Spleen (tissue), 11 donors: ENCODE measurements at regions not wholly inside any gene's neighbourhood (a gene's known extent, or its start where the extent isn't known, plus 50 kb on each side); places are given as distances from the start of the nearest gene placed in this dataset.

ENCODE experiments used
- DNase-seq: peaks from one replicate; pipeline ENCODE4 v3.0.0-alpha.2; 2020
- H3K27ac ChIP-seq, 8 donors: fragments of 200-600 bp; sonication (generic) in 7 of 8; 1 replicate in 4 of 8; 2 replicates in 4 of 8; pipeline versions ENCODE4 v1.5.0 to v1.8.0; 2016 to 2021; ENCODE audit warnings: inconsistent platforms in 4 of 8, mild to moderate bottlenecking in 4 of 8, moderate library complexity in 1 of 8
- H3K27me3 ChIP-seq, 7 donors: fragments of 200-600 bp; sonication (generic) in 6 of 7; replicated peaks in 1 of 7; 1 replicate in 4 of 7; 2 replicates in 3 of 7; pipeline versions ENCODE4 v1.5.0 to v1.8.0; 2016 to 2021; ENCODE audit warnings: inconsistent platforms in 3 of 7, mild to moderate bottlenecking in 1 of 7
- H3K36me3 ChIP-seq, 6 donors: fragments of 200-600 bp; sonication (generic) in 5 of 6; 1 replicate in 4 of 6; 2 replicates in 2 of 6; pipeline versions ENCODE4 v1.5.0 to v1.8.0; 2016 to 2021; ENCODE audit warnings: inconsistent platforms in 2 of 6
- H3K4me1 ChIP-seq, 6 donors: fragments of 200-600 bp; sonication (generic) in 5 of 6; 1 replicate in 3 of 6; 2 replicates in 3 of 6; pipeline versions ENCODE4 v1.5.0 to v1.8.0; 2016 to 2021; ENCODE audit warnings: inconsistent platforms in 3 of 6
- H3K4me3 ChIP-seq, 8 donors: fragments of 200-600 bp; sonication (generic) in 7 of 8; 1 replicate in 4 of 8; 2 replicates in 4 of 8; pipeline versions ENCODE4 v1.5.0 to v1.8.0; 2016 to 2021; ENCODE audit warnings: inconsistent platforms in 4 of 8, mild to moderate bottlenecking in 4 of 8, moderate library complexity in 2 of 8
- H3K9me3 ChIP-seq, 8 donors: fragments of 200-600 bp; sonication (generic) in 7 of 8; 1 replicate in 4 of 8; 2 replicates in 4 of 8; pipeline versions ENCODE4 v1.5.0 to v1.8.0; 2016 to 2021; ENCODE audit warnings: inconsistent platforms in 4 of 8
- POLR2A ChIP-seq, 3 donors: fragments of 450-650 bp; IDR thresholded peaks; one replicate each; pipeline ENCODE4 v1.5.1; 2017; ENCODE audit warnings: antibody characterized with exemption in 3 of 3, mild to moderate bottlenecking in 1 of 3
- POLR2AphosphoS5 ChIP-seq, 3 donors: sonication (generic); formaldehyde crosslinking; IDR thresholded peaks; one replicate each; pipeline ENCODE4 v1.5.1; 2017; ENCODE audit warnings: antibody characterized with exemption in 3 of 3
- WGBS, 5 donors: extraction: QIAGEN DNeasy Blood & Tissue Kit in 3 of 5; methylation state at CpG; one replicate each; pipeline versions ENCODE4 v1.1.5 to v1.1.7; 2013 to 2018; 5-methylcytosine and 5-hydroxymethylcytosine counted together
- intact Hi-C: fragments of 100-400 bp; cut with DNase I; formaldehyde crosslinking; loops from one replicate; pipeline ENCODE4 v1.15.0; 2023; ENCODE audit warnings: low total_unique reads
- TF ChIP-seq, protein P1 (sequence below), 11 experiments: fragments of 200-600 bp in 7 of 11; fragments of 450-650 bp in 4 of 11; sonication (generic) in 4 of 11; IDR thresholded peaks in 8 of 11; conservative IDR thresholded peaks in 3 of 11; 1 replicate in 7 of 11; 2 replicates in 4 of 11; pipeline versions ENCODE4 v1.4.0 to v1.8.0; 2016 to 2021; ENCODE audit warnings: antibody characterized with exemption in 11 of 11, inconsistent platforms in 4 of 11, mild to moderate bottlenecking in 1 of 11
- donor health status: healthy with polysubstance abuse.
- donor health status: DM: no; HTN: no; CAD: no; lungs with moderate emphysema.
- donor health status: DM: no; HTN: no; CAD: no.
- donor health status: Bipolar disorder and iron deficiency.
- donor health status: healthy.
- donor health status: DM: no; HTN: no; CAD: no.
- donor health status: DM: yes; HTN: yes; CAD: no.

DNA sequence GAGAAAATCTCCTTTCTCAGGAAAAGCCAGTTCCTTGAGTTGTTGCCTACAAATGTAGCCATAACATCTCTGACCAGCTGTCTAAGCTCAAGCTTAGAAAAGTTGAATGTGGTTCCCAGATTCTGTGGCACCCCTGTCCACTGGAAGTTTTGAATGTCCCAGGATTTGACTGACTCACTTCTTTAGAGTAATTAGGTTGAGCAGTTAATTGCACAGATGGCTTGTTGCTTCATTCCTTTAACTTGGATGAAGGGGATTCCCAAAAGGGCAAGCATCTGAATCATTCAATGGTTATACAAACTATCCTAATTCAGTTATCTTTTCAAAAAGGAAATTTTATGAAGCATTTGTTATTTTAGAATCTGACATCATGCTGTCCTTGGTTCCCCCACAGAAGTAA lies 374.7 kb downstream of the LNPK start:
- Histone ChIP-seq H3K36me3 (no peaks in the 10 kb centered on the region), H3K4me3 (no peak overlapping the region), H3K27me3 (no peaks in the 10 kb centered on the region), H3K4me1 (no peaks in the 10 kb centered on the region), H3K27ac (no peak overlapping the region), H3K9me3 (no peaks in the 10 kb centered on the region)
- TF ChIP-seq POLR2A (IDR thresholded peaks at IDR 0.05) = no peak
- TF ChIP-seq, protein P1, sequence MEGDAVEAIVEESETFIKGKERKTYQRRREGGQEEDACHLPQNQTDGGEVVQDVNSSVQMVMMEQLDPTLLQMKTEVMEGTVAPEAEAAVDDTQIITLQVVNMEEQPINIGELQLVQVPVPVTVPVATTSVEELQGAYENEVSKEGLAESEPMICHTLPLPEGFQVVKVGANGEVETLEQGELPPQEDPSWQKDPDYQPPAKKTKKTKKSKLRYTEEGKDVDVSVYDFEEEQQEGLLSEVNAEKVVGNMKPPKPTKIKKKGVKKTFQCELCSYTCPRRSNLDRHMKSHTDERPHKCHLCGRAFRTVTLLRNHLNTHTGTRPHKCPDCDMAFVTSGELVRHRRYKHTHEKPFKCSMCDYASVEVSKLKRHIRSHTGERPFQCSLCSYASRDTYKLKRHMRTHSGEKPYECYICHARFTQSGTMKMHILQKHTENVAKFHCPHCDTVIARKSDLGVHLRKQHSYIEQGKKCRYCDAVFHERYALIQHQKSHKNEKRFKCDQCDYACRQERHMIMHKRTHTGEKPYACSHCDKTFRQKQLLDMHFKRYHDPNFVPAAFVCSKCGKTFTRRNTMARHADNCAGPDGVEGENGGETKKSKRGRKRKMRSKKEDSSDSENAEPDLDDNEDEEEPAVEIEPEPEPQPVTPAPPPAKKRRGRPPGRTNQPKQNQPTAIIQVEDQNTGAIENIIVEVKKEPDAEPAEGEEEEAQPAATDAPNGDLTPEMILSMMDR (IDR thresholded peaks at IDR 0.05 in 8 of 11, conservative IDR thresholded peaks at IDR 0.05 in 3 of 11) = no peak
- no peak for TF ChIP-seq POLR2AphosphoS5 (IDR thresholded peaks at IDR 0.05)
- intact Hi-C loops = no loop called here
- DNase-seq = no peak

DNA sequence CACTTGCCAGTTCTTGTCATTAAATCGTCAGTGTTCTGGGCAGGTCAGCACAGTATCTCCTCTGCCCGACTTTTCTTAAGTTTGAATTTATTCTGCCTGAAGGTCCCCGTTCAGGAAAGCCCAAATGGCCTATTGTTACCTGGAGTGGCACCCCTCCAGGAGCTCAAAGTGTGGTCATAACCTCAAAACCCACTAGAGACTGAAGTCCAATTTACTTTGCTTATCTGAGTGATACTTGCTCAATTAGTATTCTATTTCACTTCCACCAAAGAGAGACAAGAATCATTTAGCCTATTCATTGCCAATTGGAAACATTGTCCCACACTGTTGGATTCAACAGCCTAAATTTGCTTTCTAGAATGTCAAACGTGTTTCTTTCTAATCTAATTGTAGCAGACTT lies 375.3 kb downstream of the LNPK start:
- H3K4me3 ChIP-seq = no peak overlapping the region
- H3K27me3 ChIP-seq = no peaks in the 10 kb centered on the region
- intact Hi-C loops = no loop called here
- H3K27ac ChIP-seq = no peak overlapping the region
- 72 to 85% (median 81%) methylated on average over 4 of the region's 4 CpGs for WGBS, 5 donors
- DNase-seq = no peak
- no peaks in the 10 kb centered on the region for H3K9me3 ChIP-seq
- TF ChIP-seq POLR2A (IDR thresholded peaks at IDR 0.05) (no peak), POLR2AphosphoS5 (IDR thresholded peaks at IDR 0.05) (no peak)
- TF ChIP-seq, protein P1 (IDR thresholded peaks at IDR 0.05 in 8 of 11, conservative IDR thresholded peaks at IDR 0.05 in 3 of 11) = no peak
- H3K4me1 ChIP-seq = no peaks in the 10 kb centered on the region
- no peaks in the 10 kb centered on the region for H3K36me3 ChIP-seq

DNA sequence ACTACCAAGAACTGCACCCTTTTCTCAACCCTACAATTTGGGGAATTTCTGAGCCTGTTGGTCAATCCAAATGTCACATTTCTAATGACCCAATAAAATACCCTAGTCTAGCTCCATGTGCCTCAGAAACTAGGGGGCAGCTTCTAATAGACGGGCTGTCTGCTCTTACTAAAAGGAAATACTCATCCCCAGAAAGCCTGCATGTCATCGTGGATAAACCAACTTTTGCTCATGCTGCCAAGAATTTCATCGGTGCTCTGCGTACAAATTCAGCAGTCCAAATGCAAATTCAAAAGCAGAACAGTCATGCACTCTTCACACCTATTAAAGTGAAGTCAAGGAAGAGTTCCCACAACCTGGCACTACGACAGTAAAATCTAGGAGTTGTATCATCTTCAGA lies 377.3 kb downstream of the LNPK start:
- 64 to 81% (median 74%) methylated on average over 5 of the region's 5 CpGs for WGBS, 5 donors
- no peaks in the 10 kb centered on the region for H3K36me3 ChIP-seq
- H3K4me3 ChIP-seq = no peak overlapping the region
- peaks cover 0 to 5% (median 0%) of the 10 kb centered on the region in 7 donors for H3K27me3 ChIP-seq
- no peaks in the 10 kb centered on the region for H3K9me3 ChIP-seq
- H3K4me1 ChIP-seq = no peaks in the 10 kb centered on the region
- no peak overlapping the region for H3K27ac ChIP-seq
- no peak for TF ChIP-seq POLR2AphosphoS5 (IDR thresholded peaks at IDR 0.05)
- TF ChIP-seq, protein P1 (IDR thresholded peaks at IDR 0.05 in 8 of 11, conservative IDR thresholded peaks at IDR 0.05 in 3 of 11) = no peak
- intact Hi-C loops = no loop called here
- no peak for DNase-seq

DNA sequence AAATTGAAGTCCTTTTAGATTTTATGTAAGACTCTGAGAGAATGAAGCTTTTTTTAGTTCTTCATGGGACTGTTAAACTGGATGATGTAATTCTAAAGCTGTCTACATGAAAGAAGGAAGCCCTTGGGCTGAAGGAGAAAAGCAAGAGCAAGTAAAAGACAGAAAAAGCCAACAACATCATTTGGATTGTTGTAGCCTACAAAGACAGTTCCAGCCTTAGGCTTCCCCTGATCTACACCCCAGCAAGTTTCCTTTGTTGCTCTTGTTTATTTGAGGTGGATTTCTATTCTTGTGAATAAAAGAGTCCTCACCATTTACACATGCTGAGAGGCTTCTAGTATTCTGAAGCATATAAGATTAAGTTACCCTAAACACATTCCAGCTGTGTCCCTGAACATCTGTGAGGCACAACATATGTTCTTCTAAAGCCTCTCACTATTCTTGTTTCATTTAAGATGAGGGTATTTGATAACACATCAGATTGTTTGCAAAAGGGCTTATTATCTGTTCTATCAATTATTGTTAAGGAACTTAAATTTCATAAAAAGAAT lies 377.8 kb downstream of the LNPK start:
- H3K9me3 ChIP-seq = no peaks in the 10 kb centered on the region
- peaks cover 0 to 5% (median 0%) of the 10 kb centered on the region in 7 donors for H3K27me3 ChIP-seq
- H3K27ac ChIP-seq = no peak overlapping the region
- DNase-seq = no peak
- H3K4me3 ChIP-seq = no peak overlapping the region
- no peaks in the 10 kb centered on the region for H3K4me1 ChIP-seq
- intact Hi-C loops = no loop called here
- TF ChIP-seq POLR2AphosphoS5 (IDR thresholded peaks at IDR 0.05) = no peak
- TF ChIP-seq, protein P1 (IDR thresholded peaks at IDR 0.05 in 8 of 11, conservative IDR thresholded peaks at IDR 0.05 in 3 of 11) = no peak
- TF ChIP-seq POLR2A (IDR thresholded peaks at IDR 0.05) = no peak
- H3K36me3 ChIP-seq = no peaks in the 10 kb centered on the region
